ENCODE measurements at regions not wholly inside any gene's neighbourhood (a gene's known extent, or its start where the extent isn't known, plus 50 kb on each side); places are given as distances from the start of the nearest gene placed in this dataset.

GRCh38 chr6:91142154-91142553 lies 555.3 kb upstream of the MAP3K7 start:
- TF ChIP-seq EZH2 (IDR thresholded peaks at IDR 0.05; ENCODE audit: borderline replicate concordance, low read length): no peak
- TF ChIP-seq CTCF (conservative IDR thresholded peaks at IDR 0.05 in 1 of 2, IDR thresholded peaks at IDR 0.05 in 1 of 2; ENCODE audit: extremely low read depth in 1 of 2, insufficient read depth in 1 of 2, low read depth in 1 of 2, low read length in 2 of 2): no peak

All from mammary epithelial cell (primary cell).